Activated CD8-positive, alpha-beta memory T cell treated with anti-CD3 and anti-CD28 coated beads, Interleukin-2, amount 10 ng/mL, durations not matched to agents 7 days and 5 days (primary cell): ENCODE measurements at regions not wholly inside any gene's neighbourhood (a gene's known extent, or its start where the extent isn't known, plus 50 kb on each side); places are given as distances from the start of the nearest gene placed in this dataset.

ENCODE experiments used
- ATAC-seq: fragments of 150-1000 bp; cut with Tn5 transposase; one replicate; pipeline ENCODE4 v1.10.0; 2021; ENCODE audit warnings: moderate library complexity
- CTCF ChIA-PET: fragments of 350-600 bp; sonication (Branson Sonifier 250); formaldehyde crosslinking; loops from one replicate; lab custom pipeline; 2021; ENCODE audit warnings: antibody characterized with exemption; lab: Charles Lee
- DNase-seq: peaks from one replicate; pipeline ENCODE4 v3.0.0-alpha.2; 2020
- H3K27ac Mint-ChIP-seq: one replicate; pipeline ENCODE4 v1.8.0; 2021; ENCODE audit warnings: mild to moderate bottlenecking, mixed read lengths
- H3K27me3 Mint-ChIP-seq: one replicate; pipeline ENCODE4 v1.8.0; 2021; ENCODE audit warnings: mixed read lengths
- H3K36me3 Mint-ChIP-seq: one replicate; pipeline ENCODE4 v1.8.0; 2021; ENCODE audit warnings: mild to moderate bottlenecking, mixed read lengths
- H3K4me1 Mint-ChIP-seq: one replicate; pipeline ENCODE4 v1.8.0; 2021; ENCODE audit warnings: mixed read lengths
- H3K4me3 Mint-ChIP-seq: one replicate; pipeline ENCODE4 v1.8.0; 2021; ENCODE audit warnings: mild to moderate bottlenecking, moderate library complexity, mixed read lengths
- H3K9me3 Mint-ChIP-seq: one replicate; pipeline ENCODE4 v1.8.0; 2022; ENCODE audit warnings: low read depth, mixed read lengths

- Mint-ChIP-seq H3K4me1 (no peaks in the 10 kb centered on the region), H3K4me3 (no peak overlapping the region), H3K36me3 (no peaks in the 10 kb centered on the region), H3K27ac (no peak overlapping the region), H3K27me3 (no peaks in the 10 kb centered on the region), H3K9me3 (peaks cover 2% of the 10 kb centered on the region)
- DNase-seq (no peak), ATAC-seq (no peak)
- CTCF ChIA-PET, result no interaction called here
Measured at GRCh38 chr2:204431529-204431928, 113.7 kb upstream of the PARD3B start.

- H3K4me1 Mint-ChIP-seq, result no peaks in the 10 kb centered on the region
- no peak for DNase-seq
- CTCF ChIA-PET, result no interaction called here
- H3K36me3 Mint-ChIP-seq, result no peaks in the 10 kb centered on the region
- no peak overlapping the region for H3K27ac Mint-ChIP-seq
- H3K27me3 Mint-ChIP-seq, result no peaks in the 10 kb centered on the region
- no peak overlapping the region for H3K4me3 Mint-ChIP-seq
- peaks cover 2% of the 10 kb centered on the region for H3K9me3 Mint-ChIP-seq
- no peak for ATAC-seq
Measured at GRCh38 chr2:204432196-204432595, 113.1 kb upstream of the PARD3B start.

- Mint-ChIP-seq H3K27me3 (no peaks in the 10 kb centered on the region), H3K36me3 (no peaks in the 10 kb centered on the region), H3K4me3 (no peak overlapping the region), H3K9me3 (peaks cover 2% of the 10 kb centered on the region), H3K4me1 (no peaks in the 10 kb centered on the region), H3K27ac (no peak overlapping the region)
- CTCF ChIA-PET, result interaction anchor here (1.0 kb wide), 1 partner anchor 23 kb away, joined by 3 read pairs; no protein-coding TSS in a partner anchor
- DNase-seq (no peak), ATAC-seq (no peak)
Measured at GRCh38 chr2:204434660-204435462, 110.4 kb upstream of the PARD3B start.

- H3K27me3 Mint-ChIP-seq, result no peaks in the 10 kb centered on the region
- peaks cover 2% of the 10 kb centered on the region for H3K9me3 Mint-ChIP-seq
- ATAC-seq, result no peak
- H3K4me3 Mint-ChIP-seq, result no peak overlapping the region
- no peaks in the 10 kb centered on the region for H3K36me3 Mint-ChIP-seq
- CTCF ChIA-PET, result no interaction called here
- no peak for DNase-seq
- no peaks in the 10 kb centered on the region for H3K4me1 Mint-ChIP-seq
- no peak overlapping the region for H3K27ac Mint-ChIP-seq
Measured at GRCh38 chr2:204436230-204436629, 109.0 kb upstream of the PARD3B start.

- CTCF ChIA-PET, result no interaction called here
- no peak for ATAC-seq
- Mint-ChIP-seq H3K4me1 (no peaks in the 10 kb centered on the region), H3K9me3 (peaks cover 2% of the 10 kb centered on the region), H3K27me3 (no peaks in the 10 kb centered on the region), H3K36me3 (no peaks in the 10 kb centered on the region), H3K27ac (no peak overlapping the region), H3K4me3 (no peak overlapping the region)
- DNase-seq, result no peak
Measured at GRCh38 chr2:204437408-204437807, 107.9 kb upstream of the PARD3B start.

- ATAC-seq (no peak), DNase-seq (no peak)
- Mint-ChIP-seq H3K9me3 (no peaks in the 10 kb centered on the region), H3K27ac (no peak overlapping the region), H3K36me3 (no peaks in the 10 kb centered on the region), H3K4me3 (no peak overlapping the region), H3K4me1 (no peaks in the 10 kb centered on the region), H3K27me3 (no peaks in the 10 kb centered on the region)
- CTCF ChIA-PET, result no interaction called here
Measured at GRCh38 chr2:204437815-204438756, 107.2 kb upstream of the PARD3B start.

- CTCF ChIA-PET, result no interaction called here
- Mint-ChIP-seq H3K27me3 (no peaks in the 10 kb centered on the region), H3K4me1 (no peaks in the 10 kb centered on the region), H3K27ac (no peak overlapping the region), H3K36me3 (no peaks in the 10 kb centered on the region), H3K9me3 (peaks cover 3% of the 10 kb centered on the region), H3K4me3 (no peak overlapping the region)
- DNase-seq (no peak), ATAC-seq (no peak)
Measured at GRCh38 chr2:204441316-204441715, 104.0 kb upstream of the PARD3B start.

GRCh38 chr2:204445149-204445548 is 100.1 kb upstream of the PARD3B start:
- H3K27me3 Mint-ChIP-seq, result no peaks in the 10 kb centered on the region
- DNase-seq, result no peak
- no peaks in the 10 kb centered on the region for H3K36me3 Mint-ChIP-seq
- no peak overlapping the region for H3K27ac Mint-ChIP-seq
- H3K9me3 Mint-ChIP-seq, result peaks cover 3% of the 10 kb centered on the region
- ATAC-seq, result no peak
- CTCF ChIA-PET, result no interaction called here
- H3K4me3 Mint-ChIP-seq, result no peak overlapping the region
- no peaks in the 10 kb centered on the region for H3K4me1 Mint-ChIP-seq

- no peak overlapping the region for H3K4me3 Mint-ChIP-seq
- no peak overlapping the region for H3K27ac Mint-ChIP-seq
- H3K9me3 Mint-ChIP-seq, result peaks cover 3% of the 10 kb centered on the region
- H3K36me3 Mint-ChIP-seq, result no peaks in the 10 kb centered on the region
- no peaks in the 10 kb centered on the region for H3K27me3 Mint-ChIP-seq
- no peaks in the 10 kb centered on the region for H3K4me1 Mint-ChIP-seq
- ATAC-seq (no peak), DNase-seq (no peak)
- CTCF ChIA-PET, result no interaction called here
Measured at GRCh38 chr2:204447722-204448121, 97.6 kb upstream of the PARD3B start.

GRCh38 chr2:204449977-204450376 is 95.3 kb upstream of the PARD3B start:
- no peaks in the 10 kb centered on the region for H3K27me3 Mint-ChIP-seq
- H3K4me1 Mint-ChIP-seq, result no peaks in the 10 kb centered on the region
- no peak for ATAC-seq
- no peak overlapping the region for H3K27ac Mint-ChIP-seq
- CTCF ChIA-PET, result no interaction called here
- H3K9me3 Mint-ChIP-seq, result peaks cover 3% of the 10 kb centered on the region
- DNase-seq, result no peak
- H3K36me3 Mint-ChIP-seq, result no peaks in the 10 kb centered on the region
- H3K4me3 Mint-ChIP-seq, result no peak overlapping the region

- CTCF ChIA-PET, result no interaction called here
- H3K9me3 Mint-ChIP-seq, result no peaks in the 10 kb centered on the region
- ATAC-seq (no peak), DNase-seq (no peak)
- H3K4me1 Mint-ChIP-seq, result no peaks in the 10 kb centered on the region
- H3K27me3 Mint-ChIP-seq, result no peaks in the 10 kb centered on the region
- H3K27ac Mint-ChIP-seq, result no peak overlapping the region
- no peaks in the 10 kb centered on the region for H3K36me3 Mint-ChIP-seq
- no peak overlapping the region for H3K4me3 Mint-ChIP-seq
Measured at GRCh38 chr2:204451766-204452165, 93.5 kb upstream of the PARD3B start.

GRCh38 chr2:204452464-204453023 is 92.7 kb upstream of the PARD3B start:
- no peaks in the 10 kb centered on the region for H3K36me3 Mint-ChIP-seq
- no peak overlapping the region for H3K27ac Mint-ChIP-seq
- DNase-seq, result no peak
- no peak overlapping the region for H3K4me3 Mint-ChIP-seq
- no peak for ATAC-seq
- CTCF ChIA-PET, result no interaction called here
- no peaks in the 10 kb centered on the region for H3K4me1 Mint-ChIP-seq
- no peaks in the 10 kb centered on the region for H3K27me3 Mint-ChIP-seq
- no peaks in the 10 kb centered on the region for H3K9me3 Mint-ChIP-seq

- Mint-ChIP-seq H3K27me3 (no peaks in the 10 kb centered on the region), H3K9me3 (no peaks in the 10 kb centered on the region), H3K4me3 (no peak overlapping the region), H3K27ac (no peak overlapping the region), H3K4me1 (no peaks in the 10 kb centered on the region), H3K36me3 (no peaks in the 10 kb centered on the region)
- ATAC-seq (no peak), DNase-seq (no peak)
- CTCF ChIA-PET, result no interaction called here
Measured at GRCh38 chr2:204453730-204454167, 91.5 kb upstream of the PARD3B start.
